ENCODE measurements at regions not wholly inside any gene's neighbourhood (a gene's known extent, or its start where the extent isn't known, plus 50 kb on each side); places are given as distances from the start of the nearest gene placed in this dataset.

DNA sequence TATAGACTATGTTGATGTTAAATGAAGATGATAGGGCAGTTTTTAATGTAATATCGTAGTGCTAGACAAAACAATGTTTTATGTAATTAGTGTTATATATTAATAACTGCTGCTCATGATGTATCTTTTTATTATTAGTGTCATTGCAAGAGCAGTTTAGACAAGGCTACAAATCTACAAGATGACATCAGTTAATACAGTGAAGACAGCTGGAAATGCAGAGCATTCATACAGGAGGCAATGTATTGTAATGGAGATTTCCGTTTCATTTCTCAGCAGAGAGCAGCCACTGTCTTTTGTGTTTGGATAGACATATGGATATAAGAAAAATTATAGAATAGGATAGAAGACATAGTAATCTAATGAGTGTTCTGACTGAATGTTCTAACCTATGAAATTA lies 178.0 kb downstream of the FOXG1 start:
- DNase-seq (ENCODE audit: extremely low read depth, insufficient read length), result no peak
- no peak for TF ChIP-seq CTCF (IDR thresholded peaks at IDR 0.05; ENCODE audit: insufficient read depth, low read length, poor library complexity, severe bottlenecking)
- H3K36me3 ChIP-seq (ENCODE audit: control insufficient read depth, insufficient read depth, low read length), result no peaks in the 10 kb centered on the region
- no peak overlapping the region for H3K4me3 ChIP-seq (replicated peaks; ENCODE audit: low read depth, low read length)
- no peaks in the 10 kb centered on the region for H3K27me3 ChIP-seq (replicated peaks; ENCODE audit: control insufficient read depth, insufficient read depth, low read length)

GRCh38 chr14:28946267-28946666 lies 179.7 kb downstream of the FOXG1 start:
- DNase-seq (ENCODE audit: extremely low read depth, insufficient read length), result no peak
- TF ChIP-seq CTCF (IDR thresholded peaks at IDR 0.05; ENCODE audit: insufficient read depth, low read length, poor library complexity, severe bottlenecking), result no peak
- no peak overlapping the region for H3K4me3 ChIP-seq (replicated peaks; ENCODE audit: low read depth, low read length)
- no peaks in the 10 kb centered on the region for H3K27me3 ChIP-seq (replicated peaks; ENCODE audit: control insufficient read depth, insufficient read depth, low read length)
- no peaks in the 10 kb centered on the region for H3K36me3 ChIP-seq (ENCODE audit: control insufficient read depth, insufficient read depth, low read length)

DNA sequence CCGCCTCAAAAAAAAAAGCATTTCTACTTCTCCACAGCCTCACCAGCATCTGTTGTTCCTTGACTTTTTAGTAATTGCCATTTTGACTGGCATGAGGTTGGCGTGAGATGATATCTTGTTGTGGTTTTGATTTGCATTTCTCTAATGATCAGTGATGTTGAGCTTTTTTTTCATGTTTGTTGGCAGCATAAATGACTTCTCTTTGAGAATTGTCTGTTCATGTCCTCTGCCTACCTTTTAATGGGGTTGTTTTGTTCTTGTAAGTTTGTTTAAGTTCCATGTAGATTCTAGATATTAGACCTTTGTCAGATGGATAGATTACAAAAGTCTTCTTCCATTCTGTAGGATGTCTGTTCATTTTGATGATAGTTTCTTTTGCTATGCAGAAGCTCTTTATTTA lies 182.9 kb downstream of the FOXG1 start:
- DNase-seq (ENCODE audit: extremely low read depth, insufficient read length), result no peak
- Histone ChIP-seq H3K36me3 (ENCODE audit: control insufficient read depth, insufficient read depth, low read length) (no peaks in the 10 kb centered on the region), H3K4me3 (replicated peaks; ENCODE audit: low read depth, low read length) (no peak overlapping the region), H3K27me3 (replicated peaks; ENCODE audit: control insufficient read depth, insufficient read depth, low read length) (no peaks in the 10 kb centered on the region)
- TF ChIP-seq CTCF (IDR thresholded peaks at IDR 0.05; ENCODE audit: insufficient read depth, low read length, poor library complexity, severe bottlenecking), result no peak

DNA sequence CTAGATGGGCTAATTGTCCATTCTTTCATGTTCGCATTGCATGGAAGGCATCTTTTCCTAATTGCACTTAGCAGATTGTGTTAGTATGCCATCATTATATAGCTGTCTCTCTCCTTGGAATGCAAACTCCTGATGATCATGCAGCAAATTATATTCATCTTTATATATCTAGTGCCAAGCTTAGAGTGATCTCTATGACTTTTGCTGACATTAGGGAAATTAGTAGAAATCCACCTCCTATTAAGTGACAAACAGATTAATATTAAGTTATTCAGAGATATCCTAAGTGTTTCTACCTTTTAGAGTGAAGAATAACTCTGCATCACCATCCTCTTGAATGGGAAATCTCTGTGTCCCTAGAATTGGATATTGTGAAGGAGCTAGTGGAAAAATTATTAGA lies 185.6 kb downstream of the FOXG1 start:
- Histone ChIP-seq H3K36me3 (ENCODE audit: control insufficient read depth, insufficient read depth, low read length) (no peaks in the 10 kb centered on the region), H3K27me3 (replicated peaks; ENCODE audit: control insufficient read depth, insufficient read depth, low read length) (no peaks in the 10 kb centered on the region), H3K4me3 (replicated peaks; ENCODE audit: low read depth, low read length) (no peak overlapping the region)
- DNase-seq (ENCODE audit: extremely low read depth, insufficient read length), result no peak
- no peak for TF ChIP-seq CTCF (IDR thresholded peaks at IDR 0.05; ENCODE audit: insufficient read depth, low read length, poor library complexity, severe bottlenecking)

- no peak overlapping the region for H3K4me3 ChIP-seq (replicated peaks; ENCODE audit: low read depth, low read length)
- DNase-seq (ENCODE audit: extremely low read depth, insufficient read length), result no peak
- no peaks in the 10 kb centered on the region for H3K27me3 ChIP-seq (replicated peaks; ENCODE audit: control insufficient read depth, insufficient read depth, low read length)
- no peak for TF ChIP-seq CTCF (IDR thresholded peaks at IDR 0.05; ENCODE audit: insufficient read depth, low read length, poor library complexity, severe bottlenecking)
- no peaks in the 10 kb centered on the region for H3K36me3 ChIP-seq (ENCODE audit: control insufficient read depth, insufficient read depth, low read length)
These were observed 186.1 kb downstream of the FOXG1 start for GRCh38 chr14:28952666-28953065.

DNA sequence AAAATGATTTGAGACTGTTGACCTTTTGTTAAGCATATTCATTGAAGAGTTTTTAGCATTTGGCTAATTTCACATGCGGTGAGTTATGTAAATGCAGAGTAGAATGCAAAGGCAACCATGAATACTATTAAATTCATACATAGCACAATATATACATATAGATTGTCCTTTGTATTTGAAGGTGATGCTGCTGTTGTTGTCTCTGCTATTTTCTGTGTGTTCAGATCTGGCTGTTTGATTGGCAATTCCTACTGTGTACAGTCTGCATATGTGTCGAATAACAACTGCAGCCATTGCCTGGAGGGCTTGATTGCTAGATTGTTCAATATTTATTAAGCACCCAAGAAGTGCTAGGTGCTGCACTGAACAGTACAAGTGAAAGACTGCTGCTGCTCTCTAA lies 187.4 kb downstream of the FOXG1 start:
- Histone ChIP-seq H3K4me3 (replicated peaks; ENCODE audit: low read depth, low read length) (no peak overlapping the region), H3K36me3 (ENCODE audit: control insufficient read depth, insufficient read depth, low read length) (no peaks in the 10 kb centered on the region), H3K27me3 (replicated peaks; ENCODE audit: control insufficient read depth, insufficient read depth, low read length) (no peaks in the 10 kb centered on the region)
- no peak for DNase-seq (ENCODE audit: extremely low read depth, insufficient read length)
- no peak for TF ChIP-seq CTCF (IDR thresholded peaks at IDR 0.05; ENCODE audit: insufficient read depth, low read length, poor library complexity, severe bottlenecking)
